NOMO-1 treated with DMSO at 0.1 percent for 48 hours (cell line): ENCODE measurements at regions not wholly inside any gene's neighbourhood (a gene's known extent, or its start where the extent isn't known, plus 50 kb on each side); places are given as distances from the start of the nearest gene placed in this dataset.

Experiments
- DNase-seq: peaks from one replicate; lab custom pipeline; 2025; ENCODE audit not compliant: unreplicated experiment; lab: John Stamatoyannopoulos, UW

- no peak for DNase-seq
Measured at GRCh38 chr22:48748113-48748859, 1079.4 kb downstream of the BRD1 start.

GRCh38 chr22:48746789-48747425 is 1080.8 kb downstream of the BRD1 start:
- DNase-seq: no peak

- no peak for DNase-seq
Measured at GRCh38 chr22:48745842-48746788, 1081.6 kb downstream of the BRD1 start.

- DNase-seq: no peak
Measured at GRCh38 chr22:48744967-48745841, 1082.5 kb downstream of the BRD1 start.

GRCh38 chr22:48744283-48744641 is 1083.4 kb downstream of the BRD1 start:
- DNase-seq: no peak

- DNase-seq: no peak
Measured at GRCh38 chr22:48743601-48744282, 1083.9 kb downstream of the BRD1 start.

GRCh38 chr22:48742556-48743343 is 1084.9 kb downstream of the BRD1 start:
- DNase-seq: no peak

- DNase-seq: no peak
Measured at GRCh38 chr22:48742191-48742555, 1085.5 kb downstream of the BRD1 start.

GRCh38 chr22:48741540-48741939 is 1086.1 kb downstream of the BRD1 start:
- no peak for DNase-seq

- DNase-seq: no peak
Measured at GRCh38 chr22:48740731-48741405, 1086.8 kb downstream of the BRD1 start.

GRCh38 chr22:48740086-48740730 is 1087.5 kb downstream of the BRD1 start:
- no peak for DNase-seq

- no peak for DNase-seq
Measured at GRCh38 chr22:48739348-48740085, 1088.2 kb downstream of the BRD1 start.

GRCh38 chr22:48738204-48738980 is 1089.3 kb downstream of the BRD1 start:
- DNase-seq: no peak

- DNase-seq: no peak
Measured at GRCh38 chr22:48737461-48738203, 1090.0 kb downstream of the BRD1 start.

- DNase-seq: no peak
Measured at GRCh38 chr22:48736593-48737460, 1090.8 kb downstream of the BRD1 start.
